ENCODE measurements at regions not wholly inside any gene's neighbourhood (a gene's known extent, or its start where the extent isn't known, plus 50 kb on each side); places are given as distances from the start of the nearest gene placed in this dataset.

GRCh38 chr3:64815789-64816188 lies 128.0 kb upstream of the ADAMTS9 start:
- TF ChIP-seq POLR2A (IDR thresholded peaks at IDR 0.05; ENCODE audit: low read depth, low read length) (no peak), REST (IDR thresholded peaks at IDR 0.05; ENCODE audit: low read depth, low read length) (no peak), MAX (IDR thresholded peaks at IDR 0.05; ENCODE audit: low read depth, low read length) (no peak), CTCF (IDR thresholded peaks at IDR 0.05 in 2 of 3, conservative IDR thresholded peaks at IDR 0.05 in 1 of 3; ENCODE audit: control insufficient read depth in 2 of 3, extremely low read depth in 1 of 3, insufficient read depth in 1 of 3, low read depth in 3 of 3, low read length in 3 of 3) (no peak), SP1 (IDR thresholded peaks at IDR 0.05; ENCODE audit: low read depth, low read length) (no peak), EP300 (IDR thresholded peaks at IDR 0.05; ENCODE audit: borderline replicate concordance in 1 of 2, control insufficient read depth in 1 of 2, low read depth in 2 of 2, low read length in 2 of 2) (no peak), GABPA (IDR thresholded peaks at IDR 0.05; ENCODE audit: low read depth) (no peak), E2F4 (IDR thresholded peaks at IDR 0.05; ENCODE audit: low read depth, low read length) (no peak), ZNF274 (IDR thresholded peaks at IDR 0.05; ENCODE audit: insufficient read depth, insufficient read length) (no peak), IKZF2 (IDR thresholded peaks at IDR 0.05) (no peak), STAT3 (IDR thresholded peaks at IDR 0.05; ENCODE audit: low read depth, low read length) (no peak), SUZ12 (IDR thresholded peaks at IDR 0.05; ENCODE audit: unreplicated experiment) (no peak), SMC3 (IDR thresholded peaks at IDR 0.05; ENCODE audit: borderline replicate concordance, low read length) (no peak)

All from GM12878 (cell line).